ENCODE measurements at regions not wholly inside any gene's neighbourhood (a gene's known extent, or its start where the extent isn't known, plus 50 kb on each side); places are given as distances from the start of the nearest gene placed in this dataset.

GRCh38 chr3:147554332-147554731, 145.2 kb downstream of the ZIC1 start:
- Histone ChIP-seq H3K27ac (ENCODE audit: low read depth, low read length) (no peak overlapping the region), H3K36me3 (ENCODE audit: control insufficient read depth, insufficient read depth, low read length) (no peaks in the 10 kb centered on the region), H3K4me1 (ENCODE audit: control insufficient read depth, insufficient read depth, low read length) (no peaks in the 10 kb centered on the region), H3K27me3 (ENCODE audit: control insufficient read depth, insufficient read depth, low read length, poor library complexity, severe bottlenecking) (no peaks in the 10 kb centered on the region), H3K4me3 (ENCODE audit: low read length) (no peak overlapping the region), H3K9ac (ENCODE audit: extremely low read depth, low read length, poor library complexity, severe bottlenecking) (no peak overlapping the region), H3K9me3 (ENCODE audit: control insufficient read depth, low read length) (no peaks in the 10 kb centered on the region)
- Mint-ChIP-seq H3K27me3 (ENCODE audit: insufficient read depth) (no peaks in the 10 kb centered on the region), H3K9me3 (no peaks in the 10 kb centered on the region), H3K27ac (no peak overlapping the region), H3K4me3 (no peak overlapping the region), H3K4me1 (peaks cover 3% of the 10 kb centered on the region), H3K36me3 (ENCODE audit: low read depth) (no peaks in the 10 kb centered on the region)
- TF ChIP-seq, protein P1, sequence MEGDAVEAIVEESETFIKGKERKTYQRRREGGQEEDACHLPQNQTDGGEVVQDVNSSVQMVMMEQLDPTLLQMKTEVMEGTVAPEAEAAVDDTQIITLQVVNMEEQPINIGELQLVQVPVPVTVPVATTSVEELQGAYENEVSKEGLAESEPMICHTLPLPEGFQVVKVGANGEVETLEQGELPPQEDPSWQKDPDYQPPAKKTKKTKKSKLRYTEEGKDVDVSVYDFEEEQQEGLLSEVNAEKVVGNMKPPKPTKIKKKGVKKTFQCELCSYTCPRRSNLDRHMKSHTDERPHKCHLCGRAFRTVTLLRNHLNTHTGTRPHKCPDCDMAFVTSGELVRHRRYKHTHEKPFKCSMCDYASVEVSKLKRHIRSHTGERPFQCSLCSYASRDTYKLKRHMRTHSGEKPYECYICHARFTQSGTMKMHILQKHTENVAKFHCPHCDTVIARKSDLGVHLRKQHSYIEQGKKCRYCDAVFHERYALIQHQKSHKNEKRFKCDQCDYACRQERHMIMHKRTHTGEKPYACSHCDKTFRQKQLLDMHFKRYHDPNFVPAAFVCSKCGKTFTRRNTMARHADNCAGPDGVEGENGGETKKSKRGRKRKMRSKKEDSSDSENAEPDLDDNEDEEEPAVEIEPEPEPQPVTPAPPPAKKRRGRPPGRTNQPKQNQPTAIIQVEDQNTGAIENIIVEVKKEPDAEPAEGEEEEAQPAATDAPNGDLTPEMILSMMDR (conservative IDR thresholded peaks at IDR 0.05) = no peak
- no peak for DNase-seq

GRCh38 chr3:147572970-147573340, 163.8 kb downstream of the ZIC1 start:
- Mint-ChIP-seq H3K27ac (no peak overlapping the region), H3K4me3 (no peak overlapping the region), H3K27me3 (ENCODE audit: insufficient read depth) (no peaks in the 10 kb centered on the region), H3K4me1 (no peaks in the 10 kb centered on the region), H3K36me3 (ENCODE audit: low read depth) (no peaks in the 10 kb centered on the region), H3K9me3 (no peaks in the 10 kb centered on the region)
- Histone ChIP-seq H3K9ac (ENCODE audit: extremely low read depth, low read length, poor library complexity, severe bottlenecking) (no peak overlapping the region), H3K36me3 (ENCODE audit: control insufficient read depth, insufficient read depth, low read length) (no peaks in the 10 kb centered on the region), H3K27me3 (ENCODE audit: control insufficient read depth, insufficient read depth, low read length, poor library complexity, severe bottlenecking) (no peaks in the 10 kb centered on the region), H3K4me1 (ENCODE audit: control insufficient read depth, insufficient read depth, low read length) (no peaks in the 10 kb centered on the region), H3K27ac (ENCODE audit: low read depth, low read length) (no peak overlapping the region), H3K4me3 (ENCODE audit: low read length) (no peak overlapping the region), H3K9me3 (ENCODE audit: control insufficient read depth, low read length) (no peaks in the 10 kb centered on the region)
- no peak for DNase-seq
- TF ChIP-seq, protein P1 (conservative IDR thresholded peaks at IDR 0.05) = no peak

GRCh38 chr3:147574621-147575020, 165.5 kb downstream of the ZIC1 start:
- TF ChIP-seq, protein P1 (conservative IDR thresholded peaks at IDR 0.05) = no peak
- no peak overlapping the region for H3K4me3 ChIP-seq (ENCODE audit: low read length)
- H3K9ac ChIP-seq (ENCODE audit: extremely low read depth, low read length, poor library complexity, severe bottlenecking) = no peak overlapping the region
- no peaks in the 10 kb centered on the region for H3K9me3 Mint-ChIP-seq
- no peak overlapping the region for H3K4me3 Mint-ChIP-seq
- H3K27me3 Mint-ChIP-seq (ENCODE audit: insufficient read depth) = no peaks in the 10 kb centered on the region
- H3K4me1 ChIP-seq (ENCODE audit: control insufficient read depth, insufficient read depth, low read length) = no peaks in the 10 kb centered on the region
- H3K27me3 ChIP-seq (ENCODE audit: control insufficient read depth, insufficient read depth, low read length, poor library complexity, severe bottlenecking) = no peaks in the 10 kb centered on the region
- no peaks in the 10 kb centered on the region for H3K9me3 ChIP-seq (ENCODE audit: control insufficient read depth, low read length)
- no peaks in the 10 kb centered on the region for H3K36me3 Mint-ChIP-seq (ENCODE audit: low read depth)
- no peaks in the 10 kb centered on the region for H3K36me3 ChIP-seq (ENCODE audit: control insufficient read depth, insufficient read depth, low read length)
- DNase-seq = no peak
- H3K27ac Mint-ChIP-seq = no peak overlapping the region
- H3K4me1 Mint-ChIP-seq = no peaks in the 10 kb centered on the region
- WGBS, 2 experiments (ENCODE audit: insufficient coverage in 1 of 2, insufficient read length in 1 of 2) = 78 to 100% methylated on average over 1 of the region's 1 CpG
- no peak overlapping the region for H3K27ac ChIP-seq (ENCODE audit: low read depth, low read length)
